Gastrocnemius medialis (tissue), 4 donors: ENCODE measurements at regions not wholly inside any gene's neighbourhood (a gene's known extent, or its start where the extent isn't known, plus 50 kb on each side); places are given as distances from the start of the nearest gene placed in this dataset.

Source experiments
- POLR2A ChIP-seq, 2 donors: fragments of 450-650 bp; IDR thresholded peaks; one replicate each; pipeline ENCODE4 v1.6.1; 2017; ENCODE audit warnings: antibody characterized with exemption in 2 of 2, mild to moderate bottlenecking in 2 of 2, moderate library complexity in 2 of 2
- TF ChIP-seq, protein P1 (sequence below), 5 experiments: fragments of 450-650 bp in 3 of 5; fragments of 200-600 bp in 2 of 5; sonication (generic) in 2 of 5; IDR thresholded peaks in 4 of 5; conservative IDR thresholded peaks in 1 of 5; 1 replicate in 4 of 5; 2 replicates in 1 of 5; pipeline ENCODE4 v1.5.1; 2016 to 2019; ENCODE audit warnings: antibody characterized with exemption in 5 of 5, mild to moderate bottlenecking in 3 of 5, moderate library complexity in 3 of 5

DNA sequence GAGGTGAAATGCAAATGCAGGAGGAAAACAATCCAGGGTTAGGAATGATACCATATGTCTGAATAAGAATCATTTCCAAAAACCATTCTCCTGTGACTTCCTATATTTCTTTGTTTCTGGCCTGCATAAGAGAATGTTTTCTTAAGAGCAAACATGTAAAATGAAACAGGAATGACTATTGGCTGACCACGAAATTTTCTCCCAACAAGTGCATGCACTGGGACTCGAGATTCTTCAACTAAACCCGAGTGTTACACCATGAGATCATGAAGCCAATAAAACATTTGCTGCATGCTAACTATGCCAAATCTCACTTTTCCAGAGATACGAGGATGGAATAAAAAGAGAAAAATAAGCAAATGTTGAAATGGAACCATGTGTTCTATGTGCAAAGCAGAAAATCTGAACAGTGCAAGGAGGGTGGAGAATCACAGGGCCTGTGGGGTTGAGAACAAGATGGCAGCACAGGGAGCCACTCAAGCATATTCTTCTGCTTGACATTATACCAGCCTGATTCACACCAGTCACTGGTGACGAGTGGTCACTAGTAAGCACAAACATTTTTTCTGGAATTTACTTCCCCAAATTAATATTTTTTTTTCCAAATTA, 212.2 kb upstream of the FOXA2 start:
- TF ChIP-seq, protein P1, sequence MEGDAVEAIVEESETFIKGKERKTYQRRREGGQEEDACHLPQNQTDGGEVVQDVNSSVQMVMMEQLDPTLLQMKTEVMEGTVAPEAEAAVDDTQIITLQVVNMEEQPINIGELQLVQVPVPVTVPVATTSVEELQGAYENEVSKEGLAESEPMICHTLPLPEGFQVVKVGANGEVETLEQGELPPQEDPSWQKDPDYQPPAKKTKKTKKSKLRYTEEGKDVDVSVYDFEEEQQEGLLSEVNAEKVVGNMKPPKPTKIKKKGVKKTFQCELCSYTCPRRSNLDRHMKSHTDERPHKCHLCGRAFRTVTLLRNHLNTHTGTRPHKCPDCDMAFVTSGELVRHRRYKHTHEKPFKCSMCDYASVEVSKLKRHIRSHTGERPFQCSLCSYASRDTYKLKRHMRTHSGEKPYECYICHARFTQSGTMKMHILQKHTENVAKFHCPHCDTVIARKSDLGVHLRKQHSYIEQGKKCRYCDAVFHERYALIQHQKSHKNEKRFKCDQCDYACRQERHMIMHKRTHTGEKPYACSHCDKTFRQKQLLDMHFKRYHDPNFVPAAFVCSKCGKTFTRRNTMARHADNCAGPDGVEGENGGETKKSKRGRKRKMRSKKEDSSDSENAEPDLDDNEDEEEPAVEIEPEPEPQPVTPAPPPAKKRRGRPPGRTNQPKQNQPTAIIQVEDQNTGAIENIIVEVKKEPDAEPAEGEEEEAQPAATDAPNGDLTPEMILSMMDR (IDR thresholded peaks at IDR 0.05 in 4 of 5, conservative IDR thresholded peaks at IDR 0.05 in 1 of 5) = no peak
- no peak for TF ChIP-seq POLR2A (IDR thresholded peaks at IDR 0.05)
